HG03108 (cell line): ENCODE measurements at regions not wholly inside any gene's neighbourhood (a gene's known extent, or its start where the extent isn't known, plus 50 kb on each side); places are given as distances from the start of the nearest gene placed in this dataset.

Experiments used
- ATAC-seq: cut with Tn5 transposase; IDR thresholded peaks from one replicate; pipeline ENCODE4 v1.9.1; 2021; ENCODE audit warnings: moderate library complexity; ENCODE audit not compliant: unreplicated experiment

DNA sequence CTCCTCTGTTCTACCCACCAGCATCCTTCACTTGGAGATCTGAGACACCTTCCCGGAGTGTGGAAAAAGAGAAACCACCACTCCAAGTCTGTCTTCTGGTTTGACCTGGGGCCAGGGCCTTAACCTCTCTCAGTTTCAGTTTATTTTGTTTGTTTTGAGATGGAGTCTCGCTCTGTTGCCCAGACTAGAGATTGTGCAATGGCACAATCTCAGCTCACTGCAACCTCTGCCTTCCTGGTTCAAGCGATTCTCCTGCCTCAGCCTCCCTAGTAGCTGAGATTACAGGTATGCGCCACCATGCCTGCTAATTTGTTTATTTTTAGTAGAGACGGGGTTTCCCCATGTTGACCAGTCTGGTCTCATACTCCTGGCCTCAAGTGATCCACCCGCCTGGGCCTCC lies 271.1 kb upstream of the TNRC6C start:
- ATAC-seq, result no peak

DNA sequence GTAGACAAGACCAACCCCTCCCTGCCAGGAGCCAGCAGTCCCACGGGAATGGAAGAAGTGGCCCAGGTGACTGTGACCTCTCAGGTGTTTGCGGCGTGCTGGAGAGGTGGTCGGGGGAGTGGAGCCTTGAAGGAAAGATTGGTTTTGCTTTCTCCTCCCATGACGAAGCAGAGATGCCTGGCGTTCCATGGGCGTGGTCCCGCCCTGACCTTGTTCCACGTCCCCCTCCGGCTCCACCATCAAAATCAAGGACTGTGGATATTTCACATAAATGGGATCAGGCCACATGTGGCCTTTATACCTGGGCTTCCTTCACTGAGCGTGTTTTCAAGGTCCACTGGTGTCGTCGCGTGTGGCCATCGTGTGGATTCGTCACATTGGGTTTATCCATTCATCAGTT lies 270.6 kb upstream of the TNRC6C start:
- ATAC-seq, result no peak

DNA sequence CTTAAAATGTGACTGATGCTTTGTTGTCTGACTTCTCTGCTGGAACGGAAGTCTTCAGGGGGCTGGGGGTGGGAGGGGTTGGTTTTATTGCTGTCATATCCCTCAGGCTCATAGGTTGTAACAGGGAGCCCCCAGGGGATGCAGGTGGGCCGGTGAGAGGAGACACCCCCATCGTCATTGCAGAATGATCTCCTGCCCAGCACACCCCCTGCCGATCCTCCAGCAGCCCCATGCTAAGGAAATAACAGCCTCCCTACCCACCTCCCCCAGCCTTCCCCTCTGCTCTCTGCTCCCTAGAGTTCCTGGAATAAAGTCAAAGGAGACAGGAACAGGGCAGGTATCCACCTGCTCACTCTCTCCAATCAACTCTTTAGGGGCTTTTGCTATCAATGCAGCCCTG lies 270.1 kb upstream of the TNRC6C start:
- no peak for ATAC-seq

DNA sequence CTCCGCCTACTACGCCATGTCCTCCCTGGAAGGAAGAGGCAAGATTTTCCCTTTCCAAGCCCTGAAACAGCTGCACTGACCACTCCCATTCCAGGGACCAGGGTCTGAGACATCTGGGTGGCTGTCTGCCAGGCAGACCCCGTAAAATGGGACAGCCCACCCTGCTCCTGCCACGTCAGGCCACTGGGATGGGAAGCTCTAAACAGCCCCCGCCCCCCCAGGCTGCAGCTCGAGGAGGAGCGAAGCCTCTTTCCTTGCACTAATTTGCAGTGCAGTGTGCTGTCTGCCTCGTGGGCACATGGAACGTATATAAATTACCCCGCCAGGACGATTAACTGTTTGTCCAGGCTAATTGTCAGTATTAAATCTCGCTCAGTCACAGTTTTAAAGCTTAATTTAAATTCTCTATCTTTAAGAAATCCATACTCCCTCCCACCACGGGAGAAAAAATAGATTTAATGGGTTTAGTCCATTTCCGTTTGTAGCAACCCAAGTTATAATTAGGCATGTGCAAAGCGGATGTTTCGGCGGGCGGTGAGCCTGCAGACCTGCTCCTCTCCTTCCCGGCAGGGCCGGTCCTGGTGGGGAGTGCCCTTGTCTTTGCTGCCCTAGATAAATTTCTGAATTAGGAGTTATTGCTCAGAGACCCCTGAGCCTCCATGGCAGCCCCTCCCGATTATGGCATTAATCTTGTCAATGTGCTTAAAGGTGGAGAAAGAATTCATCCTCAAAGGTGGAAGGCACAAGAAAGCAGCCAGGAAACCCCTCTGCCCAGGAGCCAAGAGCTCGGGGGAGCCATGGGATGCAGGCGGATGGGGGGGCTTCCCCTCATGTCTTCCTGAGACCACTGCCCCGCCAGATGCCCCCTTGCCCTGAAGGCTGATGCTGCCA lies 268.0 kb upstream of the TNRC6C start:
- no peak for ATAC-seq

DNA sequence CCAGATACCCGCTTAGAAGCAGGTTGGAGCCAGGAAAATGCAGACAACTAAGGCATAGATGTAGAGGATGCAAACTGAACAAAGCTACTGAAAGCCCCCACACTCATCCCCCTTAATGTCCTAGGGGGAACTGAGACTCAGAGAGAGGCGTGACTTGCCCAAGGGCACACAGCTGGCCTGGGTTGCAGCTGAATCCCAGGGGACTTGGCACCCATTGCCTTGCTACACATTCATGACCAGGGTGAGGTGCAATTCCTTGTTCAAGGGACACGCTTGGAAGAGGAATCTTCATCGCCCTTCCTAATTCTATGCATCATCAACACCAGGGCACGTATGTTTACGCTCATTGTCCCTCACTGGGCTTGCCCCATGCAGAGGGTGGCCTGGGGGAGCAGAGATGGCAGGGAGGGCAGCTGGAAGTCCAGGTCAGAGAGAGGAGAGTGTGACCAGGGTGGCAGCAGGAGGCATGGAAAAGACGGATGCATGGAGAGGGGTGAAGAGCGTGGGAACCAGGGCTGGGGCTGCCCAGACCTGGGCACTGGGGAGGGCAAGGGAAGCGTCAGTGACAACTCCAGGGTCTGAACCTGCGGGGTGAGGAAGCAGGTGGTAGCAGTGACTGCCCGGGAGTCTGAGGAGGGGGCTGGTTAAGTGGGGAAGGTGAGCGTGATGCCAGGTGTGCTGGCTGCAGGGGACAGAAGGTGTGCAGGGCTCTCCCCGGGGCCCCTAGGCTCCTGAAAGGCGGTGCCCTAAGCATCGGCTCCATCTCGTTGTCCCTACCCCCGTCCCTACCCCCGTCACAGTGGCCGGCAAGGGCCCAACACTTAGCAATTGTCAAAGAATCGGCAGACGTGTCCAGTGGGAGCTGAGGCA lies 267.1 kb upstream of the TNRC6C start:
- ATAC-seq, result no peak

DNA sequence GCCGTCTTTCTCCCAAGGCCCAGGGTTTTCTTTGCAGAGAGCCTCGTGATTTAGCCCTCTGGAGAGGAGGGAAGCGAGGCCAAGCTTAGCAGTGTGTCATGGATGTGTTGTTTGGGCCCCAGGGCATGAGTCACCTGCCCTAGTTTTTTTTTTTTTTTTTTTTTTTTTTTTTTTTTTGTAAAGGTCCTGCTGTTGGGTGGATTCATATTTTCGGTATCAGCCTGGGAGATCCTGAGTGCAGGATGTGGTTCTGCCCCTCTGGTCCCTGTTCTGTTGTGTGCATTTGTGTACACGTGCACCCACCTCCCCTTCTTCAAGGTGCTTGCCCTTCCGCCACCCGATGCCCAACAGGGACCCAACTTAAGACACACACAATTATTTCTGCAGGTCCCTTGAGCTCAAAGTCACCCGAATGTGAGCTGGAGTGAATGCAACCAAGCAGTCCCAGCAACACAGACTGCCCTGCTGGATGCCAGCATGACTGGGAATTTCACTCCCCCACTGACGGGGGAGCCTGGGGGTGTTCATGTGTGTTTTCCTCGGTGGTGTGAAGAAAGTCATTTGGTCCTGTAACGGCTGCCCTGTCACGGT lies 265.8 kb upstream of the TNRC6C start:
- ATAC-seq, result no peak

DNA sequence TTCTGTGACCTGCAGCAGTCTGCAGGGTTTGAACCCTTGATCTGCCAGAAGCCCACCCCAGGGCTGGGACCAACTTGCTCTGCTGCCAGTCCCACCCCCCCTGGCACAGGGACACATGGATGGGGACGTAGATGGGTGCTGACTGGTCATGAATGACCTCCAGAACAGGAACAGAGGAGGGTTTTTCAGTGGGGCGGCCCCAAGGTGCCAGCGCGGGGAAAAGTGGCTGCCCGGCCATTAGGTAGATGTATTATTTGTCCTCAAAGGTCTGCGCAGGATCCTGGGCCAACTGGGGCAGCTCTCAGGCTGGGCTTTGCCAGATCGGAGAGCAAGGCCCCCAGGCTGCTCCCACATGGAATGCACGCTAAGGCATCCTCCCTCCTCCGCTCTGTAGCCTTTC lies 265.2 kb upstream of the TNRC6C start:
- ATAC-seq, result no peak

DNA sequence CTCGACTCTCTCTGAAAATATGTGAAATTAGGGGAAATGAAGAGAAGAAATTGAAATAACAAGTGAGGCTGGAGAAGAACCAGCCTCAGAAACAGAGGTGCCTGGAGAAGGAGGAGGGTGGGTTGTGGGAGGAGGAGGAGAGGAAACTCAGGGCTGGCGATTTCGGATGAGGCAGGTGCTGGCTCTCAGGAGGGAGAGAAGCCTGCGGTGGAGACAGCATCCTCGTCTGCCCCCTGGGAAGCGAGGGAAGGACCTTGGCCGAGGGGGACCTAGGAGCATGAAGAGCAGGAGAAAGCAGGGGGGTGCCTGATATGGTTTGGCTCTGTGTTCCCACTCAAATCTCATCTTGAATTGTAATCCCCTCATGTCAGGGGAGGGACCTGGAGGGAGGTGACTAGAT lies 264.7 kb upstream of the TNRC6C start:
- no peak for ATAC-seq

DNA sequence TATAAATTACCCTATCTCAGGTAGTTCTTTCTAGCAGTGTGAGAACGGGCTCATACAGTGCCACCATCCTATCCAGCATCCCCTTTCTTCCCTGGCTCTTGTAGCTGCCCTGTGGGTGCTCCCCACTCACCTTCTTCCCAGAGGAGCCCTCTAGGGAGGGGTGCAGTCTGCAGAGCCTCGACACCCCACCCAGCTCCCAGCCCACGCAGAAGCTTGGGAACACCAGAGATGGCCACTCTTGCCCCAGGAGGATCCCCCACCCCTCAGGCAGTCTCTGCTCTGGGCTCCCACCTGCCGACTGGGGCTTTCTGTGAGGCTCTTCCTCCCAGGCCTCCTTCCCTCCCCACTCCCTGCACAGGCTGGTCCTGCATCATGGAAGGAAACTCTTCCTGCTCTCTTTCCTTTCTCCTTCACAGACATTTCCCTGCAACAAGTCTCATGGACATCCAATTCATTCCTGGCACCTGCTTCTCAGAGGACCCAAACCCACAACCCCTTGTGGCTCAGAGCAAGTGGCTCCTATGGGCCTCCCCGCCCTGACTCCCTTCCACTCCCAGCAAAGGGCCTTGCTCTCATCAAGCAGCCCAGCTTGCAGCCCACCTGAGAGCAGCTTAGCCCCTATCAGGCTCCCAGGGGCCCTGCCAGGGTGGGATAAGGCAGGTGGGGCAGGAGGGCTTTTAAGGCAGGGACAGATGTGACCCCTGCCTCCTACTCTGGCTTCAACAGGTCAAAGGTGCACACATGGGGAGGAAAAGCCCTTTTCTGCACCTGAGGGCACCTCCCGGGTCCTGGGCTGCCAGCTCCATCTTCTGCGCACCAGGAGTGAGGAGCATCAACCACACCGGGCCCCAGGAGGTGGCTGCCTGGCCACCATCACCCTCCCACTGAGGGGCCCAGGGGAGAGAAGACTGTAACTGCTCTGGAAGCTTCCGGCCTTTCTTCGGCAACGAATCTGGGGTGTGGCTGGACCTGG lies 263.8 kb upstream of the TNRC6C start:
- no peak for ATAC-seq

DNA sequence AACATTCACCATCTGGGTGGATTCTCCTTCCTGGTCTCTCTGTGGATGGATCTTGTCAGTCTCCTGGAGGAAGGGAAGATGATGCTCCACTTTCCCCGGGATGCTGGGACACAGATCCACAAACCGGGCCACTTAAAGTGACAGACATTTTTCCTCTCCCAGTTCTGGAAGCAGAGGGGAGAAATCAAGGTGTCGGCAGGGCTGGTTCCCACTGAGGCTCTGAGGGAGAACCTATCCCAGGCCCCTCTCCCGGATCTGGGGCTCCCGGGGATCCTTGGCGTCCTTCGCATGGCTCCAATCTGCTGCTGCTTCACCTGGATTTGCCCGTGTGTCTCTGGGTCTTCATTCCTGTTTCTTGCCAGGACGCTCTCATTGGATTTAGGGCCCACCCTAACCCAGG lies 263.1 kb upstream of the TNRC6C start:
- ATAC-seq, result no peak

DNA sequence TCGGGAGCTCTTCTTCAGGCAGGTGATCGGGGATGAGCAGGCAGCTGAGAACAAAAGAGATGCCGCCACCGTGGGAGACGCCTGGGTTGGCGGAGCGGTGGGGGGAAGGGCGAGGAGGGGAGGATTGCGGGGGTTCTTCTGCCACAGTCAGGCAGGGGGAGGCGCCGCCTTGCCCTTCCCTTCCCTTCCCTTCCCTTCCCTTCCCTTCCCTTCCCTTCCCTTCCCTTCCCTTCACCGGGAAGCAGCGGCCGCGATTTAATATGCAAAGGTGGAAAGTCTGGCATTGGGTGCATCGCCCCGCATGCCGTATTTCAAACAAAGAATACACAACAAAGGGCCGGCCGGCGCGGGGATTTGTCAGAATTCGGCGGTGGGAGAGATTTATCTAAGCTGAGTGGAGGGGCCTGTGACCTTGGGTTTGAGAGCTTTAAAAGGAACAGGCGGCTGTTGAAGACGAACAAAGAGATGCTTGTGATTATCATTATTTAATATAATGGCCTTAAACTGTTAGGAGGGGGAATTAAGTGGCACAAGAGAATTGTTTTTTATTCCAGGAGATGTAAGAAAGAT lies 262.3 kb upstream of the TNRC6C start:
- no peak for ATAC-seq

DNA sequence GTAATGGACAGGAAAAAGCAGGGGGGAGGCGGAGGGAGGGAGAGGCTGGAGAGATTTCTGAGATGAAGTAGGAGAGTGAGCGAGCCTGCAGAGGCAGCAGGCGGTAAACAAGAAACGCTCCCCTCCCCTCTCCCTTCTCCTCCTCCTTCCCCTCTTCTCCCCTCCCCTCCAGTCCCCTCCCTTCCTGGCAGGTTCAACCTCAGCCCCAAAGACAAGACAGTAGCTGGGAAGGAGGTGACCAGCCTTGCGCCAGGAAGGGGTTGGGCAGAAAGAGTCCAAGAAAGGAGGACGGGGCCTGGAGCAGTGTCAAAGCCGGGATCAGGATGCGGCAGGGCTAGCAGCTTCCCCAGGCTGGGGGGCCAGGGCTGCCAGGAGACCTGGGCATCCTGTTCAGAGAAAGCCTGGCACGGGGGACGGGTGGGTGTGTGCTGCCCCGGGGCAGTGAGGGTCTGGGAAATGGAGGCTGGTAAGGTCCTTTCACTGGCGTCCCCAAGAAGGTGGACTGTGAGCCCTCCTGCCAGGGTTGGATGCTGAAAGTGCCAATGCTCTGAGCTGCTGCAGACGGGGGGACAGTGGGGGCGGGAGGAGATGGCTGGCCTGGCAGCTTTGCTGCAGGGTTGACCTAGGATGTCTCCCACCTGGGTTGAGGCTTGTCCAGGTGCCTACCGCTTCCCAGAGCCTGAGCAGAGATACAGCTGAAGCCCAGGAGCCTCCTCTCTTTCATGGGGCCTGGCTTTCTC lies 261.6 kb upstream of the TNRC6C start:
- ATAC-seq, result no peak

DNA sequence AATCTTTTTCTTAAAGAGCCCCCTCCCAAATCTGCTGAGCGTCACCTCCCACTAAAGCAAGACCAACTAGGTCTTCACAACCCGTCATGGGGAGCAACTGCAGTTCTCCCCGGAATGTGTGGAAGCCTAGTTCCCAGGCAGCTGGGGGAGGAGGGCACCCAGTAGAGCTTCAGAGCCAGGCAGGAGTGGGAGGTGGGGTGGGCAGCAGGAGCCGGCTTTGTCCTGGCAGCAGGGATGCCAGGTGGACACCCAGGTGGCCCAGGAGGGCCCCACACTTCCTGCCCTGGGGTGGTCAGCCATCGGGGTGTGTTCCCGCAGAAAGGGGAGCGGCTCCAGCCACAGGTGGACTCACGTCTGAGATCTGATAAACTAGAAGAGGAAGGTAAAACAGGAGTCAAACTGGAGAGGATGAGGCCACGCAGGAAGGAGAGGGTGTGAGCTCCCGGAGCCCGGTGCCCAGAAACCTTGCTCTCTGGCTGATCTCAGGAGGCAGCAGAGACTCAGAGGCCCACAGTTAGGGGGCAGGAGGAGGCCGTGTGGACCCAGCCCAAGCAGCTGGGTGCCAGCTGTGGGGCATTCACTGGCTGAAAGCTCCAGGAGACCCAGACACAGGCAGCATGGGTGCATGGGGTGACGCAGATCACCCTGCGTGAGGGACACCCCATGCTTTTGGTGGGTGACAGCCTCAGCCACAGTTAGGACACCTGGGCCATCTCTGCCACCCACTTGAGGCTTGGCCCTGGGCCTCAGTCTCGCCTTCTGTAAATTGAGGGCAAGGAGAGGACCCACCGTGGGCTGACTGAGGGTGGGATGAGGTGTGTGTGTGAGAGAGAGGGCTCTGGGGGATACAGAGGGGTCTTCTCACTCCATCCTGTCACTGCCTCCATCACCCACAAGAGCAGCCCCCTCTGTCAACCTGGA lies 260.8 kb upstream of the TNRC6C start:
- no peak for ATAC-seq

DNA sequence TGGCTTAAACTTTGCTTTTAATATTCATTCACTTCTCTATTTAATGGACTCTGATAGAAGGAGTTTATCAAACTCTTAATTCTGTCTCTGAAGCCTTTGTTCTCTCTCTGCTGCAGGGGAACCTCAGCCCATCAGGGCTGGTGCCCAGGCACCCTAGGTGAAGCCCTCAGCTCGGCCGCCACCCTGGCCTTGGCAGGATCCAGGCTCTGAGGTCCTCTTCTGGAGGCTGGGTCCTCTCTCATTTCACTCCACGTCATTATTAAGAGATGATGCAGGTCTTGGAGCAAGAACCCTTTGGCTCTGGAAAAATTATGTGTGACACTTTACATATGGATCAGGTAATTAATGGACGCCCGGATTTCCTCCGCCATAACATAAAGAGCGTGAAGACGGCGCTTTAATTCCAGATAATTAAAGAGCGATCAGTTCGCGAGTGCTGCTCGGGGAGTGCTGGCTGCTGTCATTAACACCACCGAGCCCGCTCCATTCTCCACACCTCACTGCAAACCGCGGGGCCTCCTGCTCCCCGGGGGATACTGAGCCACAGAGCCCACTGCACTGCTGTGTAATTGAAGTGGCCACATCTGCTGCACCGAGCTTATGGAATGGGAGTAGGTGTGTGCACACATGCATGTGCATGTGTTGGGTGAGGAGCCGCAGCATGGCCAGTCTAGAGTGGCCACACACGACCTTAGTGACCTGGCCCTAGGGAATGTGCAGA lies 259.4 kb upstream of the TNRC6C start:
- ATAC-seq, result no peak

DNA sequence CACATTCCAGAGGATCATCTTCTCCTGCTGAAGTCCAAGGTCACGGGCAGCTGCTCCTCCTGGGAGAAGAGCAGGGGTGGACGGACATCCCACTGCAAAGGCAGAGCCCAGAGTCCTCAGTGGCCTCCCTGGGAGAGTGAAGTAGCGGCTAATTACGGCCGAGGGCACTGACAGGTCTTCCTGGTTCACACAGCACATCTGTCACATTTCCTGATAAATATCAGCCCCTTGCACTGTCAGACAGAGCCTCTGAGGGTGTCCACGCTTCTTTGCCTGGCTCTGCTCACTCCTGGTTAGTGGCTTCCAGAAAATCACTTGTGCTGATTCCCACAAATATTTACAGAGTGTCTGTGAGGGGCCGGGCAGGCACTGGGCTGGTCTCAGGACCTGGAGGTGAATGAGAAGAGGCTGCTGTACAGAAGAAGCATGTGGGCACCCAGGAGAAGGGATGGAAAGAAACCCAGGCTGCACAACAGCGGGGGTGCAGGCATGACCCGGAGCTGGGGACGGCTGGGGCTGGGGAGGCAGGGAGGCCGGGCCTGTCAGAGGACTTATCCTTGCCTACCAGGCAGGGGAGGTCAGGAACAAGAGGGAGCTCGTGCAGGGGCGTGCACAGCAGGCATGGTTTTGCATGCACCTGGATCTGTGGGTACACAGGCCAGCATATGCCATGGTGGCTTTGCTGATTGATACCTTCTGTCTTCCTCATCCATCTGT lies 258.2 kb upstream of the TNRC6C start:
- no peak for ATAC-seq

DNA sequence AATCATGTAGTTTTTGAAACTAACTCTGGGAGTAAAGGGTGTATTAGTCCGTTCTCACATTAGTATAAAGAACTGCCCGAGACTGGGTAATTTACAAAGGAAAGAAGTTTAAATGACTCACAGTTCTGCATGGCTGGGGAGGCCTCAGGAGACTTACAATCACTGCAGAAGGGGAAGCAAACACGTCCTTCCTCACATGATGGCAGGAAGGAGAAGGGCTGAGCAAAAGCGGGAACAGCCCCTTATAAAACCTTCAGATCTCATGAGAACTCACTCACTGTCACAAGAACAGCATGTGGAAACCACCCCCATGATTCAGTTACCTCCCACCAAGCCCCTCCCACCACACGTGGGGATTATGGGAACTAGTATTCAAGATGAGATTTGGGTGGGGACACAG lies 256.5 kb upstream of the TNRC6C start:
- no peak for ATAC-seq
